Lower leg skin (tissue), 4 donors: ENCODE measurements at regions not wholly inside any gene's neighbourhood (a gene's known extent, or its start where the extent isn't known, plus 50 kb on each side); places are given as distances from the start of the nearest gene placed in this dataset.

Experiments used
- DNase-seq, 2 donors: peaks; one replicate each; pipeline ENCODE4 v3.0.0-alpha.2; 2019; ENCODE audit warnings: low spot score in 2 of 2
- H3K4me3 ChIP-seq: fragments of 200-600 bp; sonication (generic); 2 replicates; pipeline ENCODE4 v1.5.1; 2017; ENCODE audit warnings: mild to moderate bottlenecking, low read depth; ENCODE audit not compliant: poor library complexity, severe bottlenecking
- CTCF ChIP-seq, 3 donors: fragments of 450-650 bp; IDR thresholded peaks; one replicate each; pipeline ENCODE4 v1.5.1; 2016; ENCODE audit warnings: antibody characterized with exemption in 3 of 3, mild to moderate bottlenecking in 3 of 3, moderate library complexity in 2 of 3
- POLR2A ChIP-seq, 2 donors: fragments of 450-650 bp; IDR thresholded peaks; one replicate each; pipeline ENCODE4 v1.6.1; 2016 to 2017; ENCODE audit warnings: antibody characterized with exemption in 2 of 2, mild to moderate bottlenecking in 1 of 2, moderate library complexity in 1 of 2
- WGBS, 2 donors: methylation state at CpG; one replicate each; pipeline ENCODE4 v1.1.5; 2018; 5-methylcytosine and 5-hydroxymethylcytosine counted together
- intact Hi-C: fragments of 100-400 bp; cut with DNase I; formaldehyde crosslinking; loops from one replicate; pipeline ENCODE4 v1.15.0; 2023; ENCODE audit warnings: low total_unique reads

- DNase-seq, result no peak
- intact Hi-C loops, result no loop called here
- H3K4me3 ChIP-seq, result no peak overlapping the region
- no peak for TF ChIP-seq POLR2A (IDR thresholded peaks at IDR 0.05)
- no peak for TF ChIP-seq CTCF (IDR thresholded peaks at IDR 0.05)
- 79 to 83% methylated on average over 3 of the region's 3 CpGs for WGBS, 2 donors
Measured at GRCh38 chr6:71523548-71523947, 234.9 kb downstream of the OGFRL1 start.

GRCh38 chr6:71524201-71524600, 235.6 kb downstream of the OGFRL1 start:
- WGBS, 2 donors, result 69 to 70% methylated on average over 4 of the region's 4 CpGs
- no peak overlapping the region for H3K4me3 ChIP-seq
- intact Hi-C loops, result no loop called here
- DNase-seq, result no peak
- TF ChIP-seq POLR2A (IDR thresholded peaks at IDR 0.05) (no peak), CTCF (IDR thresholded peaks at IDR 0.05) (no peak)

- H3K4me3 ChIP-seq, result no peak overlapping the region
- DNase-seq, result no peak
- TF ChIP-seq POLR2A (IDR thresholded peaks at IDR 0.05) (no peak), CTCF (IDR thresholded peaks at IDR 0.05) (no peak)
- 92 to 95% methylated on average over 1 of the region's 1 CpG for WGBS, 2 donors
- intact Hi-C loops, result no loop called here
Measured at GRCh38 chr6:71527886-71528285, 239.3 kb downstream of the OGFRL1 start.

GRCh38 chr6:71529026-71529425, 240.4 kb downstream of the OGFRL1 start:
- H3K4me3 ChIP-seq, result no peak overlapping the region
- TF ChIP-seq CTCF (IDR thresholded peaks at IDR 0.05), result no peak
- no peak for TF ChIP-seq POLR2A (IDR thresholded peaks at IDR 0.05)
- no peak for DNase-seq
- 47 to 52% methylated on average over 2 of the region's 2 CpGs for WGBS, 2 donors
- intact Hi-C loops, result no loop called here

- no peak overlapping the region for H3K4me3 ChIP-seq
- 86 to 88% methylated on average over 2 of the region's 2 CpGs for WGBS, 2 donors
- no peak for DNase-seq
- intact Hi-C loops, result loop anchor here (10.0 kb wide), 1 partner anchor 545 kb away; no protein-coding TSS in a partner anchor
- TF ChIP-seq CTCF (IDR thresholded peaks at IDR 0.05), result no peak
- TF ChIP-seq POLR2A (IDR thresholded peaks at IDR 0.05), result no peak
Measured at GRCh38 chr6:71529769-71530168, 241.2 kb downstream of the OGFRL1 start.

- TF ChIP-seq POLR2A (IDR thresholded peaks at IDR 0.05) (no peak), CTCF (IDR thresholded peaks at IDR 0.05) (no peak)
- intact Hi-C loops, result loop anchor here (10.0 kb wide), 1 partner anchor 544 kb away; no protein-coding TSS in a partner anchor
- no peak overlapping the region for H3K4me3 ChIP-seq
Measured at GRCh38 chr6:71531006-71531405, 242.4 kb downstream of the OGFRL1 start.

More at GRCh38 chr6:71531006-71531405, 242.4 kb downstream of the OGFRL1 start:
- no peak for DNase-seq
